D721Med (cell line): ENCODE measurements at regions not wholly inside any gene's neighbourhood (a gene's known extent, or its start where the extent isn't known, plus 50 kb on each side); places are given as distances from the start of the nearest gene placed in this dataset.
"Not testable (repeated sequence)": the region's sequence is repeated elsewhere in the genome, so short reads cannot be mapped to it uniquely, and the experiment has no call there.

Experiments
- DNase-seq: peaks from one replicate; pipeline ENCODE4 v3.0.0; 2011; ENCODE audit warnings: low spot score; ENCODE audit not compliant: insufficient read length
- FAIRE-seq: peaks from 2 replicates; lab custom pipeline; 2011; peaks lifted over from hg19 to GRCh38; lab: Jason Lieb, UNC
- CTCF ChIP-seq: IDR thresholded peaks from 2 replicates; pipeline ENCODE4 v1.5.1; 2012; ENCODE audit warnings: mild to moderate bottlenecking, control low read depth; ENCODE audit not compliant: insufficient read depth; ENCODE audit errors: missing control alignments

DNA sequence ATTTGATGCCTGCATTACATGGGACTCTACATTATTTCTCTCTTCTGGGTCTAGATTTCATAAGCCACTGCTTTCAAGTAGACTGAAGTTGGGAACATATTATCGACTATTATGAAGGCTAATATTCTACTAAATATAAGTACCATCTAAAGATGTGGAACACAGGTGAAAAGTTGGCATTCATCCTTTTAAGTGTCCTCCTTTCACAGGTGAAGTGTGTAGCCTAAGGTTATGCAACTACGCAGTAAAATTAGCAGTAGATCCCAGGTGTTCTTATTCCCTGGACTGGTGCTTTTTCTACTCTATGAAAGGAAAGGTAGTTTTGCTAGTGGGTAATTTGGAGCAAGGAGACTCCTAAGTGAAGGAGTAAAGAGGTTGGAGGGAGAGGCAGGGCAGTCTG, 88.2 kb upstream of the DPP10 start:
- no peak for DNase-seq
- FAIRE-seq = no peak

GRCh38 chr2:114368705-114369104, 73.7 kb upstream of the DPP10 start:
- TF ChIP-seq CTCF = no peak
- DNase-seq (no peak), FAIRE-seq (no peak)

More for the DNA sequence above, 88.2 kb upstream of the DPP10 start:
- no peak for TF ChIP-seq CTCF

DNA sequence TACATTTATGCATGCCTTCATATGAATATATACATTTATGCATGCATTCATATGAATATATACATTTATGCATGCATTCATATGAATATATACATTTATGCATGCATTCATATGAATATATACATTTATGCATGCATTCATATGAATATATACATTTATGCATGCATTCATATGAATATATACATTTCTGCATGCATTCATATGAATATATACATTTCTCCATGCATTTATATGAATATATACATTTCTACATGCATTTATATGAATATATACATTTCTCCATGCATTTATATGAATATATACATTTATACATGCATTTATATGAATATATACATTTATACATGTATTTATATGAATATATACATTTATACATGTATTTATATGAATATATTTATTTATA, 70.7 kb upstream of the DPP10 start:
- not testable (repeated sequence) for DNase-seq

DNA sequence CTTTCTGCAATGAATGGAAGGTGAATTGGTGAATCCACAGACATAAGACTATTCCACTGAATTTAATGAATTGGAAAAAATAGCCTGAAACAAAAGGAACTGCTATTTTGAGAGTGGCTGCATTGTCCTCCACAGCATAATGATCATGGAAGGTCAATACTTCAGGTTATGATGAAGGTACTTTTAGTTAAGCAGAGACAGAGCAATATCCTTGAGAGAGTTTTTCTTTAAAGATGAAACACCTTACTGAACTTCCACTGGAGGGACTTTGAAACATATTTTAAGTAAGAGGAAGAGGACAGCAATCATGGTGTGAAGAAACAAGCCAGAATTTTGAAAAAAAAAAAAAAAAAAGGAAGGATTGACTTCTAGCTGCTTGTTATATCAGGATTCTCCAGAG, 68.8 kb upstream of the DPP10 start:
- no peak for TF ChIP-seq CTCF
- no peak for DNase-seq
- no peak for FAIRE-seq

More for the DNA sequence above, 70.7 kb upstream of the DPP10 start:
- FAIRE-seq = not testable (repeated sequence)

DNA sequence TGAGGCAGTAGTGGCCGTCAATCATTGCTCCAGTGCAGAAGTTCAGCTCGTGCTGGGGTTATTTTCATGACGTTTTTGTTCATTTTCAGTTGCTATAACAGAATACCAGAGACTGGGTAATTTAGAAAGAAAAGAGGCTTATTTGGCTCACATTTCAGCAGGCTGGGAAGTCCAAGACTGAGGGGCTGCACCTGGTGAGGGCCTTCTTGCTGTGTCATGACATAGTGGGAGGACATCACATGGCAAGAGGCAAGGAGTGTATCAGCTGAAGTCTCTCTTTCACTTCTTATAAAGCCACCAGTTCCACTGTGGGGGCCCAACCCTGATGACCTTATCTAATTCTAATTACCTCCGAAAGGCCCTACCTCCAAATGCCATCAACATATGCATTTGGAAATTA, 58.0 kb upstream of the DPP10 start:
- FAIRE-seq (no peak), DNase-seq (no peak)
- no peak for TF ChIP-seq CTCF

DNA sequence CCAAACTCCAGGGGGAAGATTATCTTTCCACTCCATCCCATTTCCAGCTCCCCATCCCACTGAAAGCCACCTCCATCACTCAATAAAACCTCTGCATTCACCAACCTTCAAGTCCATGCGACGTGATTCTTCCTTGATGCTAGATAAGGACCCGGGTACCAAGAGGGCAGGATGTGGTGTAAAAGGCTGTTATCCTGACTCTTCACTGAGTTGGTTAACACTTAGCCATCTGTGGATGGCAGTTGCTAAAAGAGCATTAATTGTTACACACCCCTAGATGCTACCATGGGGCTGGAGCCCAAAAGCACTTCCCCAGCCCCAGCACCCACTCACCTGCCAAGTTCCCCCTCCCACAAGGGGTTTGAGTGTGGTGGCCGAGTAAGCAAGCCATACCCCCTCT, 53.4 kb upstream of the DPP10 start:
- TF ChIP-seq CTCF = no peak
- DNase-seq (no peak), FAIRE-seq (no peak)
